PC-3 (cell line): ENCODE measurements at regions not wholly inside any gene's neighbourhood (a gene's known extent, or its start where the extent isn't known, plus 50 kb on each side); places are given as distances from the start of the nearest gene placed in this dataset.
"Not testable (repeated sequence)": the region's sequence is repeated elsewhere in the genome, so short reads cannot be mapped to it uniquely, and the experiment has no call there.

Source experiments
- EZH2 ChIP-seq: fragments of 300-600 bp; sonication (generic); IDR thresholded peaks from one replicate; pipeline ENCODE4 v1.6.1; 2017; ENCODE audit warnings: antibody characterized with exemption, mild to moderate bottlenecking, low read length; ENCODE audit not compliant: unreplicated experiment
- TF ChIP-seq, protein P1 (sequence below): fragments of 300-600 bp; sonication (generic); conservative IDR thresholded peaks from 2 replicates; pipeline ENCODE4 v1.5.1; 2017; ENCODE audit warnings: antibody characterized with exemption, low read depth, mild to moderate bottlenecking, low read length

DNA sequence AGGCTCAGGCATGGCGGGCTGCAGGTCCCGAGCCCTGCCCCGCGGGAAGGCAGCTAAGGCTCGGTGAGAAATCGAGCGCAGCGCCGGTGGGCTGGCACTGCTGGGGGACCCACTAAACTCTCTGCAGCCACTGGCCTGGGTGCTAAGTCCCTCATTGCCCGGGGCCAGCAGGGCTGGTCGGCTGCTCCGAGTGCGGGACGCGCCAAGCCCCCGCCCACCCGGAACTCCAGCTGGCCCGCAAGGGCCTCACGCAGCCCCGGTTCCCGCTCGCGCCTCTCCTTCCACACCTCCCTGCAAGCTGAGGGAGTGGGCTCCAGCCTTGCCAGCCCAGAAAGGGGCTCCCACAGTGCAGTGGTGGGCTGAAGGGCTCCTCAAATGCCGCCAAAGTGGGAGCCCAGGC is 321.4 kb upstream of the KCND2 start:
- TF ChIP-seq, protein P1, sequence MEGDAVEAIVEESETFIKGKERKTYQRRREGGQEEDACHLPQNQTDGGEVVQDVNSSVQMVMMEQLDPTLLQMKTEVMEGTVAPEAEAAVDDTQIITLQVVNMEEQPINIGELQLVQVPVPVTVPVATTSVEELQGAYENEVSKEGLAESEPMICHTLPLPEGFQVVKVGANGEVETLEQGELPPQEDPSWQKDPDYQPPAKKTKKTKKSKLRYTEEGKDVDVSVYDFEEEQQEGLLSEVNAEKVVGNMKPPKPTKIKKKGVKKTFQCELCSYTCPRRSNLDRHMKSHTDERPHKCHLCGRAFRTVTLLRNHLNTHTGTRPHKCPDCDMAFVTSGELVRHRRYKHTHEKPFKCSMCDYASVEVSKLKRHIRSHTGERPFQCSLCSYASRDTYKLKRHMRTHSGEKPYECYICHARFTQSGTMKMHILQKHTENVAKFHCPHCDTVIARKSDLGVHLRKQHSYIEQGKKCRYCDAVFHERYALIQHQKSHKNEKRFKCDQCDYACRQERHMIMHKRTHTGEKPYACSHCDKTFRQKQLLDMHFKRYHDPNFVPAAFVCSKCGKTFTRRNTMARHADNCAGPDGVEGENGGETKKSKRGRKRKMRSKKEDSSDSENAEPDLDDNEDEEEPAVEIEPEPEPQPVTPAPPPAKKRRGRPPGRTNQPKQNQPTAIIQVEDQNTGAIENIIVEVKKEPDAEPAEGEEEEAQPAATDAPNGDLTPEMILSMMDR: not testable (repeated sequence)
- not testable (repeated sequence) for TF ChIP-seq EZH2
